B cell (primary cell): ENCODE measurements at regions not wholly inside any gene's neighbourhood (a gene's known extent, or its start where the extent isn't known, plus 50 kb on each side); places are given as distances from the start of the nearest gene placed in this dataset.

ENCODE experiments used
- ATAC-seq: fragments of 200-7000 bp; cut with Tn5 transposase; one replicate; pipeline ENCODE4 v1.10.0; 2021; ENCODE audit warnings: low read depth, mild to moderate bottlenecking, moderate number of reproducible peaks, moderate library complexity
- CTCF ChIA-PET: fragments of 350-600 bp; sonication (Branson Sonifier 250); formaldehyde crosslinking; loops from one replicate; lab custom pipeline; 2021; ENCODE audit warnings: antibody characterized with exemption, inconsistent platforms; lab: Charles Lee
- POLR2A ChIA-PET: fragments of 350-600 bp; sonication (Branson Sonifier 250); formaldehyde crosslinking; loops from one replicate; lab custom pipeline; 2021; ENCODE audit warnings: antibody characterized with exemption; lab: Charles Lee
- DNase-seq: peaks from one replicate; pipeline ENCODE4 v3.0.0; 2013
- H2AFZ ChIP-seq: 2 replicates; pipeline ENCODE4 v1.6.1; 2012; ENCODE audit warnings: mild to moderate bottlenecking, low read depth, low read length; ENCODE audit not compliant: insufficient read depth, poor library complexity, severe bottlenecking
- H3K27ac ChIP-seq, 2 donors: 1 replicate in 1 of 2; 2 replicates in 1 of 2; pipeline ENCODE4 v1.5.1; 2012 to 2013; ENCODE audit warnings: low read length in 2 of 2, mild to moderate bottlenecking in 2 of 2, moderate library complexity in 1 of 2
- H3K27me3 ChIP-seq, 4 experiments: fragments of 200-600 bp in 1 of 4; sonication (generic) in 1 of 4; replicated peaks in 1 of 4; 1 replicate in 2 of 4; 2 replicates in 2 of 4; pipeline versions ENCODE4 v1.6.1 to v1.7.0; 2013 to 2016; ENCODE audit warnings: low read length in 3 of 4, mild to moderate bottlenecking in 2 of 4, mixed read lengths in 1 of 4, moderate library complexity in 1 of 4; ENCODE audit not compliant: insufficient read depth in 4 of 4, control insufficient read depth in 3 of 4; ENCODE audit errors: control extremely low read depth in 1 of 4
- H3K36me3 ChIP-seq, 2 experiments: replicated peaks in 1 of 2; 1 replicate in 1 of 2; 2 replicates in 1 of 2; pipeline versions ENCODE4 v1.6.1 to v1.7.1; 2013; ENCODE audit warnings: low read length in 1 of 2; ENCODE audit not compliant: insufficient read depth in 2 of 2, control insufficient read depth in 1 of 2; ENCODE audit errors: control extremely low read depth in 1 of 2, extremely low read depth in 1 of 2
- H3K4me1 ChIP-seq, 2 donors: fragments of 200-600 bp in 1 of 2; sonication (generic) in 1 of 2; 1 replicate in 1 of 2; 2 replicates in 1 of 2; pipeline versions ENCODE4 v1.5.1 to v1.6.1; 2013 to 2017; ENCODE audit warnings: low read length in 2 of 2; ENCODE audit not compliant: control insufficient read depth in 2 of 2, insufficient read depth in 2 of 2
- H3K4me2 ChIP-seq: replicated peaks from 2 replicates; pipeline ENCODE3; 2012; ENCODE audit warnings: mild to moderate bottlenecking, low read depth, low read length; ENCODE audit not compliant: poor library complexity, severe bottlenecking
- H3K4me3 ChIP-seq, 5 experiments: fragments of 200-600 bp in 1 of 5; sonication (generic) in 1 of 5; 1 replicate in 3 of 5; 2 replicates in 2 of 5; pipeline versions ENCODE4 v1.5.1 to v1.7.0; 2011 to 2016; ENCODE audit warnings: low read length in 4 of 5, mild to moderate bottlenecking in 4 of 5, low read depth in 2 of 5, control low read depth in 1 of 5, moderate library complexity in 1 of 5; ENCODE audit not compliant: insufficient read depth in 1 of 5; ENCODE audit errors: control extremely low read depth in 1 of 5, extremely low read depth in 1 of 5
- H3K79me2 ChIP-seq: fragments of 200-600 bp; sonication (generic); one replicate; pipeline ENCODE4 v1.6.0; 2016; ENCODE audit warnings: low read length; ENCODE audit not compliant: control insufficient read depth, insufficient read depth
- H3K9ac ChIP-seq: fragments of 200-600 bp; sonication (generic); 2 replicates; pipeline ENCODE4 v1.6.1; 2017; ENCODE audit warnings: mild to moderate bottlenecking, low read length, moderate library complexity
- H3K9me3 ChIP-seq, 3 donors: one replicate each; pipeline versions ENCODE4 v1.6.1 to v1.7.1; 2013; ENCODE audit warnings: low read length in 2 of 3; ENCODE audit not compliant: control insufficient read depth in 2 of 3, insufficient read depth in 1 of 3; ENCODE audit errors: control extremely low read depth in 1 of 3
- H4K20me1 ChIP-seq: 2 replicates; pipeline ENCODE4 v1.6.0; 2012; ENCODE audit warnings: mild to moderate bottlenecking, low read length; ENCODE audit not compliant: insufficient read depth, control insufficient read depth, poor library complexity, severe bottlenecking
- H3K27ac Mint-ChIP-seq: one replicate; pipeline ENCODE4 v1.8.0; 2021; ENCODE audit warnings: mixed read lengths
- H3K27me3 Mint-ChIP-seq: one replicate; pipeline ENCODE4 v1.8.0; 2021; ENCODE audit warnings: mixed read lengths
- H3K4me1 Mint-ChIP-seq: one replicate; pipeline ENCODE4 v1.8.0; 2021; ENCODE audit warnings: mixed read lengths
- H3K4me3 Mint-ChIP-seq: one replicate; pipeline ENCODE4 v1.8.0; 2021; ENCODE audit warnings: mixed read lengths
- H3K9me3 Mint-ChIP-seq: one replicate; pipeline ENCODE4 v1.8.0; 2022; ENCODE audit warnings: mixed read lengths; ENCODE audit not compliant: insufficient read depth
- CTCF ChIP-seq: fragments of 200-600 bp; IDR thresholded peaks from one replicate; pipeline ENCODE4 v1.8.0; 2022; ENCODE audit warnings: antibody characterized with exemption, mild to moderate bottlenecking
- EZH2 ChIP-seq: IDR thresholded peaks from 2 replicates; pipeline ENCODE4 v1.6.1; 2012; ENCODE audit warnings: borderline replicate concordance, low read depth, mild to moderate bottlenecking, moderate library complexity, low read length; ENCODE audit not compliant: insufficient read depth, poor library complexity, severe bottlenecking
- WGBS: methylation state at CpG from one replicate; pipeline ENCODE4 v1.1.5; 2013; ENCODE audit warnings: missing lambda C conversion rate; ENCODE audit not compliant: insufficient coverage; 5-methylcytosine and 5-hydroxymethylcytosine counted together
- intact Hi-C: fragments of 100-400 bp; cut with micrococcal nuclease; formaldehyde crosslinking; loops from one replicate; pipeline ENCODE4 v1.10.0; 2022

GRCh38 chr10:128744811-128745305 is 618.6 kb upstream of the MKI67 start:
- TF ChIP-seq CTCF = no peak
- TF ChIP-seq EZH2 = no peak
- POLR2A ChIA-PET = no interaction called here
- no peaks in the 10 kb centered on the region for H3K79me2 ChIP-seq
- Mint-ChIP-seq H3K4me3 (no peak overlapping the region), H3K27ac (no peak overlapping the region), H3K9me3 (no peaks in the 10 kb centered on the region), H3K4me1 (no peaks in the 10 kb centered on the region), H3K27me3 (peaks cover 5% of the 10 kb centered on the region)
- H2AFZ ChIP-seq = no peak overlapping the region
- no peak for ATAC-seq
- no peak overlapping the region for H3K4me3 ChIP-seq
- H3K27me3 ChIP-seq = no peaks in the 10 kb centered on the region
- no peak overlapping the region for H3K27ac ChIP-seq
- 100% methylated on average over 1 of the region's 1 CpG for WGBS
- H4K20me1 ChIP-seq = no peaks in the 10 kb centered on the region
- H3K4me2 ChIP-seq = no peak overlapping the region
- H3K4me1 ChIP-seq = no peaks in the 10 kb centered on the region
- H3K36me3 ChIP-seq = no peaks in the 10 kb centered on the region
- peaks cover 0 to 5% (median 0%) of the 10 kb centered on the region in 3 donors for H3K9me3 ChIP-seq
- H3K9ac ChIP-seq = no peak overlapping the region
- DNase-seq = no peak
- intact Hi-C loops = no loop called here
- CTCF ChIA-PET = no interaction called here

GRCh38 chr10:128747582-128748346 is 621.5 kb upstream of the MKI67 start:
- peaks cover 0 to 11% (median 0%) of the 10 kb centered on the region in 3 donors for H3K9me3 ChIP-seq
- ATAC-seq (no peak), DNase-seq (no peak)
- TF ChIP-seq EZH2 (no peak), CTCF (no peak)
- no peak overlapping the region for H3K4me2 ChIP-seq
- ChIA-PET POLR2A (no interaction called here), CTCF (no interaction called here)
- no peaks in the 10 kb centered on the region for H3K4me1 ChIP-seq
- Mint-ChIP-seq H3K9me3 (no peaks in the 10 kb centered on the region), H3K27me3 (peaks cover 5% of the 10 kb centered on the region), H3K4me3 (no peak overlapping the region), H3K27ac (no peak overlapping the region), H3K4me1 (no peaks in the 10 kb centered on the region)
- no peak overlapping the region for H3K9ac ChIP-seq
- no peak overlapping the region for H3K27ac ChIP-seq
- no peaks in the 10 kb centered on the region for H4K20me1 ChIP-seq
- no peaks in the 10 kb centered on the region for H3K36me3 ChIP-seq
- no peaks in the 10 kb centered on the region for H3K27me3 ChIP-seq
- H3K4me3 ChIP-seq = no peak overlapping the region
- H2AFZ ChIP-seq = no peak overlapping the region
- intact Hi-C loops = no loop called here
- H3K79me2 ChIP-seq = no peaks in the 10 kb centered on the region
- 92% methylated on average over 17 of the region's 22 CpGs for WGBS
